Astrocyte of the spinal cord (primary cell): ENCODE measurements at regions not wholly inside any gene's neighbourhood (a gene's known extent, or its start where the extent isn't known, plus 50 kb on each side); places are given as distances from the start of the nearest gene placed in this dataset.

Experiments
- DNase-seq: peaks from one replicate; pipeline ENCODE4 v3.0.0; 2011; ENCODE audit warnings: low read depth, low spot score
- H3K4me3 ChIP-seq: 2 replicates; pipeline ENCODE4 v1.5.1; 2011; ENCODE audit warnings: low read depth, mild to moderate bottlenecking, low read length, moderate library complexity
- in situ Hi-C: cut with HindIII; loops from 2 replicates; pipeline ENCODE4 v1.10.0; 2017; ENCODE audit warnings: low sequenced_read_pairs
- TF ChIP-seq, protein P1 (sequence below): IDR thresholded peaks from 2 replicates; pipeline ENCODE4 v1.5.1; 2012; ENCODE audit warnings: low read depth, mild to moderate bottlenecking, low read length, inconsistent platforms

DNA sequence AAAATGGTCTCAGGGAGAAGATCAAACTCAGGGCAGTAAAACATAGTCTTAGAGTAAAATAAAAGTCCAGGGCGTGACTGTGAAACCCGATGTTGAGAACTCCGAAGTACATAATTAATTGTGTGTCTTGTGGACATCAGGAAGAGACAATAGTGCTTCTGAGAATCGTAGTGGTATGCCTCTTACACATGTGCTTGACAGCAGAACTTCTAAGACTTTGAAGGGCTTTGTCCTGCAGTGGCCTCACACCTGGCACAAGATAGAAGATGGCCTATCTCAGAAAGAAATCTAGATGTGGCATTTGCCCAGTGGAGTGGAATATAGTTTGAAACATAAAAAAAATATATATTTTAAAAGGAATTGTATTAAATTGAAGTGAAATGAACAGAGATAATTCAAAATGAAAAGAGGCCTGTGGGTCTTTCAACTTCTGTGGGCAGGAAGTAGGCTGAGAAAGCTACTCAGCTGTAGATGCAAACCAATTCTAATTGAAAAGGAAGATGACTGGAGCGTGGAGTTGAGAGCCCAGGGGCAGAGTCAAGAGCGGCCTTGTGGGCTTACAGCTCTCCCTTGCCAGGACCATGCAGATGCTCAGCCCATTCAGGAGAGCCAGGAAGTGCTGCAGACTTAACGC lies 468.4 kb downstream of the KDM4C start:
- in situ Hi-C loops, result no loop called here

More for the DNA sequence above, 468.4 kb downstream of the KDM4C start:
- DNase-seq, result no peak
- no peak overlapping the region for H3K4me3 ChIP-seq
- TF ChIP-seq, protein P1, sequence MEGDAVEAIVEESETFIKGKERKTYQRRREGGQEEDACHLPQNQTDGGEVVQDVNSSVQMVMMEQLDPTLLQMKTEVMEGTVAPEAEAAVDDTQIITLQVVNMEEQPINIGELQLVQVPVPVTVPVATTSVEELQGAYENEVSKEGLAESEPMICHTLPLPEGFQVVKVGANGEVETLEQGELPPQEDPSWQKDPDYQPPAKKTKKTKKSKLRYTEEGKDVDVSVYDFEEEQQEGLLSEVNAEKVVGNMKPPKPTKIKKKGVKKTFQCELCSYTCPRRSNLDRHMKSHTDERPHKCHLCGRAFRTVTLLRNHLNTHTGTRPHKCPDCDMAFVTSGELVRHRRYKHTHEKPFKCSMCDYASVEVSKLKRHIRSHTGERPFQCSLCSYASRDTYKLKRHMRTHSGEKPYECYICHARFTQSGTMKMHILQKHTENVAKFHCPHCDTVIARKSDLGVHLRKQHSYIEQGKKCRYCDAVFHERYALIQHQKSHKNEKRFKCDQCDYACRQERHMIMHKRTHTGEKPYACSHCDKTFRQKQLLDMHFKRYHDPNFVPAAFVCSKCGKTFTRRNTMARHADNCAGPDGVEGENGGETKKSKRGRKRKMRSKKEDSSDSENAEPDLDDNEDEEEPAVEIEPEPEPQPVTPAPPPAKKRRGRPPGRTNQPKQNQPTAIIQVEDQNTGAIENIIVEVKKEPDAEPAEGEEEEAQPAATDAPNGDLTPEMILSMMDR, result no peak
